K562 (cell line): ENCODE measurements at regions not wholly inside any gene's neighbourhood (a gene's known extent, or its start where the extent isn't known, plus 50 kb on each side); places are given as distances from the start of the nearest gene placed in this dataset.

Source experiments
- ATAC-seq: fragments of 200-7000 bp; cut with Tn5 transposase; 3 replicates; pipeline ENCODE4 v1.9.1; 2020; ENCODE audit warnings: moderate library complexity
- BruUV-seq: library from RNA; stranded (reverse); fragments of 400-500 nt; replicated peaks from 2 replicates; lab custom pipeline; 2021; lab: Mats Ljungman, UMichigan
- CTCF ChIA-PET: fragments of 300-600 bp; formaldehyde crosslinking; extraction: SDS; loops from one replicate; lab custom pipeline; 2021; ENCODE audit warnings: low intra/inter-chr PET ratio; lab: Yijun Ruan, JAX
- POLR2A ChIA-PET: fragments of 300-600, 350-650 bp; sonication (Branson Sonifier 250); formaldehyde crosslinking; extraction: SDS; loops from one replicate; lab custom pipeline; 2021; ENCODE audit warnings: antibody characterized with exemption, inconsistent platforms; lab: Yijun Ruan, JAX
- DNase-seq, 4 experiments: peaks; one replicate each; pipeline versions ENCODE4 v3.0.0 to v3.0.0-alpha.2; 2011 to 2018; ENCODE audit warnings: low spot score in 3 of 4, mixed read lengths in 3 of 4; ENCODE audit errors: extremely low read depth in 1 of 4
- FAIRE-seq: peaks from 2 replicates; lab custom pipeline; 2011; peaks lifted over from hg19 to GRCh38; lab: Jason Lieb, UNC
- H2AFZ ChIP-seq: 2 replicates; pipeline ENCODE4 v1.6.0; 2011; ENCODE audit warnings: low read depth, low read length, control low read depth, inconsistent platforms
- H3K27ac ChIP-seq: fragments of 200-600 bp; 3 replicates; pipeline ENCODE4 v1.8.0; 2011; ENCODE audit warnings: low read depth, mild to moderate bottlenecking, control low read depth, inconsistent platforms, low read length, moderate library complexity, mixed read lengths; ENCODE audit errors: extremely low read depth
- H3K27me3 ChIP-seq, 2 experiments: fragments of 300-600 bp in 1 of 2; 2 replicates in 1 of 2; 3 replicates in 1 of 2; pipeline versions ENCODE4 v1.6.0 to v1.8.0; 2011; ENCODE audit warnings: inconsistent platforms in 2 of 2, low read length in 2 of 2, mild to moderate bottlenecking in 1 of 2, mixed read lengths in 1 of 2, moderate library complexity in 1 of 2; ENCODE audit not compliant: control insufficient read depth in 2 of 2, insufficient read depth in 2 of 2
- H3K36me3 ChIP-seq: fragments of 300-600 bp; 3 replicates; pipeline ENCODE4 v1.8.0; 2011; ENCODE audit warnings: mild to moderate bottlenecking, low read length, inconsistent platforms; ENCODE audit not compliant: control insufficient read depth, insufficient read depth
- H3K4me1 ChIP-seq, 2 experiments: fragments of 200-600 bp in 1 of 2; replicated peaks in 1 of 2; 2 replicates in 1 of 2; 3 replicates in 1 of 2; pipeline versions ENCODE4 v1.5.1 to v1.8.0; 2011; ENCODE audit warnings: inconsistent platforms in 2 of 2, low read length in 2 of 2, mild to moderate bottlenecking in 1 of 2, mixed read lengths in 1 of 2, moderate library complexity in 1 of 2; ENCODE audit not compliant: control insufficient read depth in 2 of 2, insufficient read depth in 2 of 2
- H3K4me2 ChIP-seq: 2 replicates; pipeline ENCODE4 v1.6.1; 2011; ENCODE audit warnings: low read length, control low read depth, inconsistent platforms, mixed read lengths; ENCODE audit not compliant: insufficient read depth
- H3K4me3 ChIP-seq: fragments of 200-600 bp; sonication (generic), shearing (Covaris generic); 2 replicates; pipeline ENCODE4 v1.5.1; 2016; ENCODE audit warnings: control low read depth, inconsistent platforms
- H3K79me2 ChIP-seq: fragments of 200-600 bp; 3 replicates; pipeline ENCODE4 v1.8.0; 2011; ENCODE audit warnings: low read length, inconsistent platforms; ENCODE audit not compliant: control insufficient read depth, insufficient read depth
- H3K9ac ChIP-seq, 2 experiments: 2 replicates each; pipeline versions ENCODE4 v1.6.0 to v1.6.1; 2011; ENCODE audit warnings: low read depth in 2 of 2, low read length in 2 of 2, control low read depth in 1 of 2, inconsistent platforms in 1 of 2, mild to moderate bottlenecking in 1 of 2, mixed read lengths in 1 of 2; ENCODE audit not compliant: insufficient read depth in 1 of 2
- H3K9me1 ChIP-seq: one replicate; pipeline ENCODE4 v1.6.0; 2011; ENCODE audit warnings: inconsistent platforms, mild to moderate bottlenecking, low read length, moderate library complexity; ENCODE audit not compliant: control insufficient read depth, insufficient read depth
- H3K9me3 ChIP-seq: replicated peaks from 2 replicates; pipeline ENCODE4 v1.5.1; 2011; ENCODE audit warnings: low read depth, low read length, inconsistent platforms; ENCODE audit not compliant: control insufficient read depth, insufficient read depth
- H4K20me1 ChIP-seq: replicated peaks from 2 replicates; pipeline ENCODE4 v1.6.1; 2011; ENCODE audit warnings: low read length, inconsistent platforms, mixed read lengths; ENCODE audit not compliant: control insufficient read depth, insufficient read depth
- CAMTA2 ChIP-seq: fragments of 250-450 bp; sonication (Bioruptor Pico); conservative IDR thresholded peaks from 2 replicates; pipeline ENCODE4 v1.5.1; 2022
- CSDE1 ChIP-seq, 2 experiments: fragments of 450-650 bp; IDR thresholded peaks; 2 replicates each; pipeline ENCODE4 v1.6.1; 2016; ENCODE audit warnings: mild to moderate bottlenecking in 1 of 2
- EZH2 ChIP-seq: IDR thresholded peaks from 2 replicates; pipeline ENCODE4 v1.6.1; 2012; ENCODE audit warnings: low read depth, mild to moderate bottlenecking, inconsistent platforms, low read length, borderline replicate concordance
- IRF2 ChIP-seq: sonication (generic); formaldehyde crosslinking; IDR thresholded peaks from 2 replicates; pipeline ENCODE4 v1.8.1; 2022; ENCODE audit warnings: mild to moderate bottlenecking, missing genetic modification reagents
- MBD2 ChIP-seq: sonication (generic); IDR thresholded peaks from 2 replicates; pipeline ENCODE4 v1.6.1; 2016; ENCODE audit warnings: low read depth, borderline replicate concordance
- NFE2 ChIP-seq: IDR thresholded peaks from 2 replicates; pipeline ENCODE4 v1.6.1; 2014; ENCODE audit warnings: antibody characterized with exemption, low read depth
- PHF21A ChIP-seq: fragments of 450-650 bp; IDR thresholded peaks from 2 replicates; pipeline ENCODE4 v1.6.1; 2017; ENCODE audit warnings: low read depth, borderline replicate concordance
- POLR2B ChIP-seq: fragments of 450-650 bp; IDR thresholded peaks from 2 replicates; pipeline ENCODE4 v1.6.1; 2018; ENCODE audit warnings: low read depth; ENCODE audit not compliant: partially characterized antibody
- SMARCC2 ChIP-seq: fragments of 450-650 bp; IDR thresholded peaks from 2 replicates; pipeline ENCODE4 v1.6.1; 2017; ENCODE audit warnings: antibody characterized with exemption, moderate library complexity, mild to moderate bottlenecking, low read depth
- STAT5A ChIP-seq: IDR thresholded peaks from 2 replicates; pipeline ENCODE4 v1.6.1; 2012; ENCODE audit warnings: low read length, inconsistent platforms, borderline replicate concordance
- TFAM ChIP-seq: fragments of 250-450 bp; sonication (Bioruptor Pico); conservative IDR thresholded peaks from 2 replicates; pipeline ENCODE4 v1.5.0; 2021; ENCODE audit warnings: mild to moderate bottlenecking, moderate library complexity
- ZNF551 ChIP-seq: fragments of 250-450 bp; sonication (Bioruptor Pico); IDR thresholded peaks from 2 replicates; pipeline ENCODE4 v1.5.0; 2021; ENCODE audit warnings: mild to moderate bottlenecking, moderate library complexity
- WGBS: fragments of 100-300 bp; shearing (Covaris generic); methylation state at CpG from one replicate; pipeline ENCODE4 v1.1.6; 2016; ENCODE audit warnings: low coverage, mixed read lengths; ENCODE audit not compliant: insufficient coverage; ENCODE audit errors: missing lambda C conversion rate; 5-methylcytosine and 5-hydroxymethylcytosine counted together
- in situ Hi-C: fragments of 300-500 bp; cut with MboI; formaldehyde crosslinking; loops from 4 replicates; pipeline ENCODE4 v1.15.0; 2018; ENCODE audit warnings: inconsistent platforms, mixed read lengths
- intact Hi-C: fragments of 100-400 bp; cut with micrococcal nuclease; formaldehyde crosslinking; loops from 2 replicates; pipeline ENCODE4 v1.14.2; 2022
- TF ChIP-seq, protein P1 (sequence below): sonication (generic); formaldehyde crosslinking; IDR thresholded peaks from 2 replicates; pipeline ENCODE4 v1.8.1; 2023; ENCODE audit warnings: mild to moderate bottlenecking, missing genetic modification reagents
- TF ChIP-seq, protein P2 (sequence below): fragments of 450-650 bp; IDR thresholded peaks from 2 replicates; pipeline ENCODE4 v1.6.1; 2016

GRCh38 chr5:152226191-152226590 lies 178.9 kb downstream of the NMUR2 start:
- no peaks in the 10 kb centered on the region for H3K36me3 ChIP-seq
- no peak overlapping the region for H2AFZ ChIP-seq
- H3K79me2 ChIP-seq: no peaks in the 10 kb centered on the region
- H3K9ac ChIP-seq: no peak overlapping the region
- H3K4me1 ChIP-seq: no peaks in the 10 kb centered on the region
- no peak overlapping the region for H3K4me2 ChIP-seq
- in situ Hi-C loops: no loop called here
- H3K9me1 ChIP-seq: no peaks in the 10 kb centered on the region
- H3K27me3 ChIP-seq: no peaks in the 10 kb centered on the region
- no peak overlapping the region for H3K4me3 ChIP-seq
- H3K27ac ChIP-seq: no peak overlapping the region
- FAIRE-seq (no peak), ATAC-seq (no peak), DNase-seq (no peak)
- H3K9me3 ChIP-seq: no peaks in the 10 kb centered on the region
- ChIA-PET POLR2A (no interaction called here), CTCF (no interaction called here)
- WGBS: 3% methylated on average over 6 of the region's 7 CpGs
- H4K20me1 ChIP-seq: no peaks in the 10 kb centered on the region
- intact Hi-C loops: no loop called here
- TF ChIP-seq STAT5A (no peak), CSDE1 (IDR thresholded peaks at IDR 0.05) (no peak), POLR2B (no peak)
- BruUV-seq: no TSS peak

DNA sequence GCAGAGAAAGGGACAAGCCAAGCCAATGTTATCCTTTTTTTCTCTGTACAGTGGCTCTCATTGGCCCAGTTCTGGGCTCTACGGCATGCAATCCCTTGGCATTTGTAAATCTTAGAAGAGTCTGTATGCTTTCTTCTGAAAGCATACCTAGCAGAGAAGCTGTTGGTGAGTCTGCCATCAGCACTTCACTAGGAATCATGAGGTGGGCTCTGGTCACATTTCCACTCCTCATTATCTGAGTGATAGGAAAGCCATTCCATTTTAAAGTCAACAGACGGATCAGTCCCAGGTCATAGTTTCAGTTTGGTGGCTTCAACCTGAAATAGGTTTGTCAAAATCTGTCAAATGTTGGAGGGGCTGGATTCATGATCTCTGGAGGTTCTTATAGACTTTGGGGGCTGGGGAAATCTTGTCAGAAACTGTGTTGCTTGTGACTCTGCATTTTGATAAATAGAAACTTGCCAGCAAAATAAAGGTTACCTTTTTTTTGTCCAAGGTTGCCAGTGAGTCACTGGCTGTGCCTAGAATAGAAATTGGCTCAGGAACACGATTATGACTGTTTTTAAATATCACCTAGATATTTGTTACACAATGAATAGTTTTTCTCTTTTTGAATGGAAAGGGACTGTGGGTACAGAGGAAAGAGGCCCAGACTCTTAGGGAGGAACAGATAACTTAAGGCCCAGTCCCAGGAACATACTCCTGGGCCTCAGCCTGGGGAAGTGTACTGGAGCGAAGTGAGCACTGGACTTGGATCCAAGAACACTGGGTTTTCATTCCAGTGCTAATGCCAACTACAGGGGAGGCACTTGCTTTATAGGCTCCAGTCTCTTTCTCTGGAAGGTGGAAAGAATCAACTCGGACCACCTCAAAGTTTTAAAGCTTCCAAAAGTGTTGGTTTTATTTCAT lies 183.1 kb downstream of the NMUR2 start:
- 0% methylated on average over 5 of the region's 5 CpGs for WGBS
- Histone ChIP-seq H4K20me1 (no peaks in the 10 kb centered on the region), H3K4me1 (no peaks in the 10 kb centered on the region), H3K9me3 (no peaks in the 10 kb centered on the region), H3K79me2 (no peaks in the 10 kb centered on the region), H3K27ac (no peak overlapping the region), H3K9me1 (no peaks in the 10 kb centered on the region), H2AFZ (no peak overlapping the region), H3K4me2 (no peak overlapping the region), H3K27me3 (no peaks in the 10 kb centered on the region), H3K9ac (no peak overlapping the region), H3K4me3 (no peak overlapping the region), H3K36me3 (no peaks in the 10 kb centered on the region)
- in situ Hi-C loops: no loop called here
- no TSS peak for BruUV-seq
- intact Hi-C loops: no loop called here
- ChIA-PET CTCF (no interaction called here), POLR2A (no interaction called here)
- no peak for ATAC-seq
- no peak for FAIRE-seq
- no peak for DNase-seq
- TF ChIP-seq, protein P1, sequence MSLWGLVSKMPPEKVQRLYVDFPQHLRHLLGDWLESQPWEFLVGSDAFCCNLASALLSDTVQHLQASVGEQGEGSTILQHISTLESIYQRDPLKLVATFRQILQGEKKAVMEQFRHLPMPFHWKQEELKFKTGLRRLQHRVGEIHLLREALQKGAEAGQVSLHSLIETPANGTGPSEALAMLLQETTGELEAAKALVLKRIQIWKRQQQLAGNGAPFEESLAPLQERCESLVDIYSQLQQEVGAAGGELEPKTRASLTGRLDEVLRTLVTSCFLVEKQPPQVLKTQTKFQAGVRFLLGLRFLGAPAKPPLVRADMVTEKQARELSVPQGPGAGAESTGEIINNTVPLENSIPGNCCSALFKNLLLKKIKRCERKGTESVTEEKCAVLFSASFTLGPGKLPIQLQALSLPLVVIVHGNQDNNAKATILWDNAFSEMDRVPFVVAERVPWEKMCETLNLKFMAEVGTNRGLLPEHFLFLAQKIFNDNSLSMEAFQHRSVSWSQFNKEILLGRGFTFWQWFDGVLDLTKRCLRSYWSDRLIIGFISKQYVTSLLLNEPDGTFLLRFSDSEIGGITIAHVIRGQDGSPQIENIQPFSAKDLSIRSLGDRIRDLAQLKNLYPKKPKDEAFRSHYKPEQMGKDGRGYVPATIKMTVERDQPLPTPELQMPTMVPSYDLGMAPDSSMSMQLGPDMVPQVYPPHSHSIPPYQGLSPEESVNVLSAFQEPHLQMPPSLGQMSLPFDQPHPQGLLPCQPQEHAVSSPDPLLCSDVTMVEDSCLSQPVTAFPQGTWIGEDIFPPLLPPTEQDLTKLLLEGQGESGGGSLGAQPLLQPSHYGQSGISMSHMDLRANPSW (CRISPR knock-in tag): no peak
- TF ChIP-seq ZNF551: no peak
- TF ChIP-seq MBD2: no peak
- TF ChIP-seq SMARCC2: no peak
- no peak for TF ChIP-seq IRF2 (CRISPR knock-in tag)
- no peak for TF ChIP-seq EZH2
- no peak for TF ChIP-seq PHF21A
- TF ChIP-seq TFAM: no peak
- TF ChIP-seq, protein P2, sequence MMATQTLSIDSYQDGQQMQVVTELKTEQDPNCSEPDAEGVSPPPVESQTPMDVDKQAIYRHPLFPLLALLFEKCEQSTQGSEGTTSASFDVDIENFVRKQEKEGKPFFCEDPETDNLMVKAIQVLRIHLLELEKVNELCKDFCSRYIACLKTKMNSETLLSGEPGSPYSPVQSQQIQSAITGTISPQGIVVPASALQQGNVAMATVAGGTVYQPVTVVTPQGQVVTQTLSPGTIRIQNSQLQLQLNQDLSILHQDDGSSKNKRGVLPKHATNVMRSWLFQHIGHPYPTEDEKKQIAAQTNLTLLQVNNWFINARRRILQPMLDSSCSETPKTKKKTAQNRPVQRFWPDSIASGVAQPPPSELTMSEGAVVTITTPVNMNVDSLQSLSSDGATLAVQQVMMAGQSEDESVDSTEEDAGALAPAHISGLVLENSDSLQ: no peak
- TF ChIP-seq NFE2: no peak
- TF ChIP-seq CAMTA2 (CRISPR knock-in tag): no peak
